ENCODE measurements at regions not wholly inside any gene's neighbourhood (a gene's known extent, or its start where the extent isn't known, plus 50 kb on each side); places are given as distances from the start of the nearest gene placed in this dataset.

GRCh38 chr7:125747966-125748365, 818.3 kb upstream of the POT1 start:
- peaks cover 5% of the 10 kb centered on the region; the same call in 2 of the 3 replicates for H3K4me1 Mint-ChIP-seq
- H3K27me3 ChIP-seq (ENCODE audit: insufficient read depth): no peaks in the 10 kb centered on the region
- H3K9me2 ChIP-seq (ENCODE audit: insufficient read depth): no peaks in the 10 kb centered on the region
- ATAC-seq (no peak), DNase-seq (ENCODE audit: low spot score) (no peak)
- H3K4me3 ChIP-seq: no peak overlapping the region
- H3K27ac Mint-ChIP-seq: no peak overlapping the region
- H3K4me2 ChIP-seq: no peak overlapping the region
- TF ChIP-seq POLR2AphosphoS5 (IDR thresholded peaks at IDR 0.05; ENCODE audit: low read depth) (no peak), JUNB (IDR thresholded peaks at IDR 0.05; ENCODE audit: unreplicated experiment) (no peak), ZNF462 (CRISPR knock-in tag; IDR thresholded peaks at IDR 0.05) (no peak), STAT1 (IDR thresholded peaks at IDR 0.05; ENCODE audit: unreplicated experiment) (no peak), CTCF (conservative IDR thresholded peaks at IDR 0.05; ENCODE audit: low read depth in 2 of 2) (no peak), EZH2phosphoT487 (IDR thresholded peaks at IDR 0.05; ENCODE audit: unreplicated experiment) (no peak), ETS1 (IDR thresholded peaks at IDR 0.05) (no peak), ZNF331 (CRISPR knock-in tag; IDR thresholded peaks at IDR 0.05; ENCODE audit: low read depth) (no peak), ZNF114 (CRISPR knock-in tag; IDR thresholded peaks at IDR 0.05) (no peak), CREB1 (CRISPR knock-in tag; IDR thresholded peaks at IDR 0.05; ENCODE audit: low read depth) (no peak), EZH2 (IDR thresholded peaks at IDR 0.05; ENCODE audit: low read depth, unreplicated experiment) (no peak), REST (IDR thresholded peaks at IDR 0.05; ENCODE audit: unreplicated experiment) (no peak), NANOG (IDR thresholded peaks at IDR 0.05; ENCODE audit: borderline replicate concordance) (no peak)
- no peak overlapping the region for H3K4me3 Mint-ChIP-seq
- no peaks in the 10 kb centered on the region for H4K20me1 ChIP-seq (replicated peaks; ENCODE audit: insufficient read depth)
- H3K36me3 Mint-ChIP-seq (ENCODE audit: low read depth): peaks cover 6% of the 10 kb centered on the region; the same call in 1 of the 3 replicates
- H3K4me1 ChIP-seq (ENCODE audit: insufficient read depth): 0 out of 2 replicates have a peak, but pooled peaks cover 6% of the 10 kb centered on the region
- H2AFZ ChIP-seq: no peak overlapping the region
- peaks cover 12% of the 10 kb centered on the region for H3K9me3 Mint-ChIP-seq
- H3K27me3 Mint-ChIP-seq (ENCODE audit: insufficient read depth, low read depth, poor library complexity): no peaks in the 10 kb centered on the region
- H3K27ac ChIP-seq (ENCODE audit: low read depth): no peak overlapping the region
- H3K79me2 ChIP-seq (replicated peaks; ENCODE audit: insufficient read depth): no peaks in the 10 kb centered on the region
- no peaks in the 10 kb centered on the region for H3K36me3 ChIP-seq (ENCODE audit: insufficient read depth)
- no peaks in the 10 kb centered on the region for H3F3A ChIP-seq (replicated peaks; ENCODE audit: low read depth)

All from GM23338 (cell line).